ENCODE measurements at regions not wholly inside any gene's neighbourhood (a gene's known extent, or its start where the extent isn't known, plus 50 kb on each side); places are given as distances from the start of the nearest gene placed in this dataset.
A peak's percentile ranks its signal among the peaks of the same experiment; 100 is the strongest.

- DNase-seq (ENCODE audit: low spot score in 2 of 2): peak in 1 of 2 donors; percentile 83
- no peak for TF ChIP-seq POLR2A (IDR thresholded peaks at IDR 0.05)
- no peak for TF ChIP-seq CTCF (IDR thresholded peaks at IDR 0.05)
- intact Hi-C loops (cut with DNase I; ENCODE audit: low total_unique reads): no loop called here
- 65 to 79% methylated on average over 4 of the region's 4 CpGs for WGBS, 2 donors
- H3K4me3 ChIP-seq (ENCODE audit: low read depth, poor library complexity, severe bottlenecking): no peak overlapping the region
Observed at GRCh38 chr15:56537881-56538280, 72.9 kb upstream of the MNS1 start.

GRCh38 chr15:56534728-56535127 lies 69.8 kb upstream of the MNS1 start:
- intact Hi-C loops (cut with DNase I; ENCODE audit: low total_unique reads): no loop called here
- TF ChIP-seq POLR2A (IDR thresholded peaks at IDR 0.05): no peak
- no peak for TF ChIP-seq CTCF (IDR thresholded peaks at IDR 0.05)
- DNase-seq (ENCODE audit: low spot score in 2 of 2): no peak
- 82 to 86% methylated on average over 4 of the region's 4 CpGs for WGBS, 2 donors
- no peak overlapping the region for H3K4me3 ChIP-seq (ENCODE audit: low read depth, poor library complexity, severe bottlenecking)

DNA sequence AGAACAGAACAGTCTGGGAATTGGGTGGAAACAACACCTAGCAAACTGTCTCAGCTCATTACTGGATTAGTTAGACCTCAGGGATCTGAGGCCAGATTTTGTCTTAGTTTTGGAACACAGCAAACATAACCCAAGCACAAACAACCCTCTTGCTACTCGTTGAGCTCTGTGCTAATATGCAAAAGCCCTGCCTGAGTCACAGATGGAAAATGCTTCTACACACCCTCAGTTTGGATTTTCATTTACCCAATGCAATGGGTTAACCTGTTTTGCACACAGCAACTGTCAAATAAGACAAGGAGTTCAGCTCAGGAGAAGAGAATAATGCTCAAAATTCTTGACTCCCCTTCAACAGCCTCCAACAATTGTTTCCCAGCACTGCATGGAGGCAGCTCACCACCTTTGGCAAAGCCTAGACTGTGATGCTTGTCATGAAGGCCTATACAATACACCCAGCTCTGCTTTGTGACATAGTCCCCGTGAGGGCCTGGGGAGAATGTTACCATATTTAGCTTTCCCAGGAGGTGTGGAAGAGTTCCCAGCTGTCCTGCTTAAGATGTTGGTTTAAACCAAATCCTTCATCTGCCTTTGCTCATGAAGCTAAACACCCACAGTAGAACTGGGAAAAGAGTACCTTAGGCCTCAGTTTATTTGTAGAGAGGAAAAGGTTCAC lies 68.9 kb upstream of the MNS1 start:
- TF ChIP-seq POLR2A (IDR thresholded peaks at IDR 0.05) (no peak), CTCF (IDR thresholded peaks at IDR 0.05) (no peak)
- intact Hi-C loops (cut with DNase I; ENCODE audit: low total_unique reads): no loop called here
- H3K4me3 ChIP-seq (ENCODE audit: low read depth, poor library complexity, severe bottlenecking): no peak overlapping the region
- WGBS, 2 donors: 59 to 62% methylated on average over 2 of the region's 2 CpGs
- no peak for DNase-seq (ENCODE audit: low spot score in 2 of 2)

DNA sequence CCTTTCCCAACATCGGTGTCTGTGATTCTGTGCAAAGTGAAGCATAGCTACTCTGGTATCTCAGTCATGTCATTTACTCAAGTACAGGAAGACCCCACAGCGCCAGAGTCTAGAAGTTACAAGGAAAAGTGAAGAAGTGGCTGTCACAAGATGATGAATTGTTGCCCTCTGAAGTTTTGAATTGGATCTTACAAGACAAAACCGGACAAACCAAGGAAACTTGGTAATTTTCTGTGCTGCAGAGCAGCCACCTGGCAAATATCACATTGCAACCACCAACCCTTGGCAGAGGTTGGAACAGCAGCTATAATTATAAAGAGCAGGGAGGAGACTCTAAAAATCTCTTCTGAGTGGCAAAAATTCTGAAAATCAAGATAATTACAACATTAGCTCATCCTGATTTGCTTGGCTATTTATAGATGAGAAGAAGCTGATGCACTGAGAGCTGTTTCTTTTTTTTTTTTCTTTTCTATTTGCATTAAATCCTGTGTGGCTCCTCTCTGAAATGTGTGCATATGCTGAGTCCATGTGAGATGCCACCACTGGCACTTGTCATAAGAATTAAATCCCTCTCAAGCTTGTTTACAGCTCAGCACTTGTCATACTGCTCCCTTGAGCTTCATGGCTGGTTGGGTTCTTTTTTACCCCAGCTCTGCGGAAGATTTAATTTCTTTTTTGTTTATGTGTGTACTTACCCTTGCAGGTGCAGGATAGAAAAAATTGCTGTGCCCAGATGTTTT lies 68.0 kb upstream of the MNS1 start:
- H3K4me3 ChIP-seq (ENCODE audit: low read depth, poor library complexity, severe bottlenecking): no peak overlapping the region
- TF ChIP-seq CTCF (IDR thresholded peaks at IDR 0.05) (no peak), POLR2A (IDR thresholded peaks at IDR 0.05) (no peak)
- no peak for DNase-seq (ENCODE audit: low spot score in 2 of 2)
- 47 to 55% methylated on average over 4 of the region's 4 CpGs for WGBS, 2 donors
- intact Hi-C loops (cut with DNase I; ENCODE audit: low total_unique reads): no loop called here

- intact Hi-C loops (cut with DNase I; ENCODE audit: low total_unique reads): no loop called here
- WGBS, 2 donors: 83 to 87% methylated on average over 1 of the region's 1 CpG
Observed at GRCh38 chr15:56530157-56530556, 65.2 kb upstream of the MNS1 start.

More at GRCh38 chr15:56530157-56530556, 65.2 kb upstream of the MNS1 start:
- DNase-seq (ENCODE audit: low spot score in 2 of 2): no peak
- TF ChIP-seq POLR2A (IDR thresholded peaks at IDR 0.05) (no peak), CTCF (IDR thresholded peaks at IDR 0.05) (no peak)
- H3K4me3 ChIP-seq (ENCODE audit: low read depth, poor library complexity, severe bottlenecking): no peak overlapping the region

Data from lower leg skin (tissue), 4 donors.